ENCODE measurements at regions not wholly inside any gene's neighbourhood (a gene's known extent, or its start where the extent isn't known, plus 50 kb on each side); places are given as distances from the start of the nearest gene placed in this dataset.

DNA sequence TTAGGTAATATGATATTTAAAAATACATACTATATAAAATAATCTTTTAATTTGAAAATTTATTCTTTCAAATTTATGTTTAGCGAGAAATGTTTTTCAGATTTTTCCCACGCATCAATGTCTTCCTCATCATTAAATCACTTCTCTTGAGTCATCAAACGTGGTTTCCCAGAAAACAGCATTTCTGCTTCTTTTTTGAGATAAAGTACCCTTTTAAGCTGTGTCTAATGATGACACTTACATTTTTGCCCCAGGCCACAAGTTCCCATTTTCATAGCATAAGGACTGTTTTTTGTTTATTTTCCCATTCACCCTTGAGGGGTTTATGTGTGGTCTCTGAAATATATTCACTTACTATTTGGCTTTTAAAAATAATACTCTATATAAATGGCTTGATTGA, 139.0 kb upstream of the HS3ST3A1 start:
- no peak for DNase-seq

DNA sequence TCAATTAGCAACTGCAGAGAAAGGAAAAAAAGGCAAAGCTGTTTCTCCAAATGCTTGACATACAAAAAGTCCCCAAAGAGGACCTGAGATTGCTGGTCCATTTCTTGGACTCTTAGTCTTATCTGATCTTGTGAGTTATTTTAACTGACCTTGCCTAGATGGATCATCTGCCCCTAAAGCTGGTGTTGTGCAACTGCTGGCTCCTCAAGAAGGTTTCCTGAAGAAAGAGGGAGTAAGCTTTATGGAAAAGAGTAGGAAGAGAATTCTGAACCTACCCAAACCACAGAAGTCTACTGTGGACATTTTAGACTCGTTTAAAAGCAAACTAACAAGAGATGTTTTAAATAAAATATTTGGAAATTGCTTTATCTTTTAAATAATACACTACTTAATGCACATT, 140.0 kb upstream of the HS3ST3A1 start:
- no peak for DNase-seq

DNA sequence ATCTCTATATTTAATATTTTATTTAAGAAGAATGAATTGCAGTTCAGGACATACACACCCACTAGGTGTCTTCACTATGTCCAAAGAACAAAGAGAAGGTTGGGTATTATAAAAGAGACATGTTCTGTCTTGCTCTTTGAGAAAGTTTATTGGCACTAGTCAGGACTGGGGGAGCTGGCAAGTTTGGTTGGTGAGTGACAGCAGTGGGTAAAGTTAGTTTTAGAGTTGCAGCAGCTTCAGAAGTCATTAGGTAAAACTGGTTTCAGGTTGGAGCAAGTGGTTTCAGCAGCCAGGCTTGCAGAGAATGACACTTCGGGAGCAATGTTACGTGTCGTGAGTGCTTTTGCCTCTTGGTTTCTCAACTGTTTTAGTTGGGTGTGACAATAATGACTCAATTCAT, 142.2 kb upstream of the HS3ST3A1 start:
- DNase-seq: no peak

DNA sequence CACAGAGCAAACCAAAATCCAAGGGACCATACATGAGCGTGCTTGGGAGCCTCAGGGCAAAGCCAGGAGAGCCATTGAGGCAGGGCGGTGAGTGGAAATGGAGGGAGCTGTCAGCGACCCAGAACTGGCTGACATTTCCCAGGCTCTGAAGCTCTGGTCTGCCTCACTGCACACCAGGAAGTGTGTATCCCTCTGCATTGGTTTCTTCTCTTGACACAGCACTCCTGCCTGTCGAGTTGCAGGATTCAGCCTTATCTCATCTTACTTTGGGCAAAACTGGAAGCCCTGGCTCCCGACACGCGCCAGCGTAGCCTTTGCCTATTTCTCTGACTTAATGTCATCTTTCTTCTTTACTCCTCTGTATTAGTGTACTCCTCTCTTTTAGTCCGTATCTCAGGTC, 144.7 kb upstream of the HS3ST3A1 start:
- DNase-seq: no peak

DNA sequence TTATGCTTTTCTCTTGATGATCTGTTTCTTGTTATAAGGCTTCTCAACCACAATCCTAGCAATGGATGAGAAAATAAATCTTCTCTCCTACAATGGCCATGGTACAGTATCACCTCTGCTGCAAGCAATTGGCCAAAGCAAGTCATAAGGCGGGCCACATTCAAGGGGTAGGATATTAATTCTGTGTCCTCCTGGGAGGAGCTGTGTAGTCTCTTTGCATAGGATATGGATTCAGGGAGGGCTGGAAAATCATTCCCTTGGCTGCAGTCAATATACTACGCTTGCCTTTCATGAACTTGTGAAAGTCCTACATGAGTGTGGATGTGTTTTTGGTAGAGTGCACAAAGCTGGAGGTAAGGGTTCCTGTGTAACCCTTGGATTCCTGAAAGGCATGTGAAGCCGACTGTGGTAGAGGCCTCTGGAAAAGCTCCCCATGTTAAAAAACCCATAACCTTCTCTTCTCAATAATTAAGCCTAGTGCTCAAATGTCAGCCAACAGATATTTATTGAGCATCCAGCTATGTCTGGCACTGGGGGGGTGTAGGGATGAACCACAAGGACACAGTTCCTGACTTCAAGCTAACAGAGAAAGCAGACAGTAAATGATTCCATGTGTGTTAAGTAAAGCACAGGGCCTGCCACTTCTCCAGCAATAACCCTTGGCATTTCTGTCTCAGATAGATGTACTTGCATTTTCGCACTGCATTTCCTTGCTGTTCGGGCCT, 147.6 kb upstream of the HS3ST3A1 start:
- DNase-seq: no peak

DNA sequence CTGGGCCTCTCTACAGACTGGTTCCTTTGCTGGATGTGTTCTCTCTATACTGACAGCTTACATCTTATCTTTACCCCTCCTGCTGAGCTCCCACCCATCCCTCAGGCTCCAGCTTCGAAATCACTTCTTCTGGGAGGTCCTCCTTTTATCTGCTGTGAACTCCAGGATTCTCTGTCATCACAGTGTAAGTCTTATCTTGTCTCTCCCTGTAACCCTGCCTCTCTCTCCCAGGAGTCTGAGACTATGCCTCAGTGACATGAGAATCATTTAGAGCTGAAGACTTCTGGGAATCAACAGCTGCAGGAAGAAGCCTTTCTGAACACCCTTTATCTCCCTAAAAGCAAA, 148.1 kb upstream of the HS3ST3A1 start:
- DNase-seq: no peak

DNA sequence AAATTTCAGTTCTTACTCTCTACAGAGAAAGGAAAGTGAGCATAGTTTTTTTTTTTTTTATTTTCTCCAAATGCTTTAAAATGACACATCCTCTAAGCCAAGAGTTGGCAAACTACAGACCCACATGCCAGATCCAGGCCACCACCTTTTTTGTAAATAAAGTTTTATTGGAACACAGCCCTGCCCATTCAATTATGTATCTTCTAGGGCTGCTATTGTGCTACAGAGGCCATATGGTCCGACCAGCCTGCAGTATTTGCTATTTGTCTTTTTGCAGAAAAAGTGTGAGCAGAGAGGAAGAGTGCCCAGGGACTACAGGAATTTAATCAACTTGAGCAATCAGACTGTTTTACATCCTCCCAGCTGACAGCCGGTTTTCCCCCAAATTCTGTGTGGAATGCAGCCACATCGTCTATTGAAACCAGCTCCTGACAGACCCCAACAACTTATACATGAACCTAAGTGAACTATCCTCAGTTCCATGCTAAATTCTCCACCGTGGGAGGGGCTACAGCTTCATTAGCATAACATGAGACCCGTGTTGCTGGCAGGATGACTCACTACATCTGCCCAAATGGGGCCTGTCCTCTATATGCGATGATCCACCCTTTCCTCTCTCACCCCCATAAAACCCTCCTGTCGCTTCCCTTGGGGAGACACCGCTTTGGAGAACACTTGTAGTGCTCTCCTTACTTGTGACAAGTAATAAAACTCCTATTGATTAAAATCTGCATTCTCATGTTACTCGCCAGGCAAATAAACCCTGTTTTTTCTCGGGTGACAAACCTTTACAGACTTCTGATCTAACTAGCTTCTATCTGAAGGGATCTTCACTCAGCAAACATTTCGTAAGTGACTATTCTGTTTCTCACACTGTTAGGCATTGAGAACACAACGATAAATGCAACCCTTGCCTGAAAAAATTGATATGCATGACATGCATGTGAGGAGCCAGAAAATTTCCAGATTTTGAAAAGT, 149.4 kb upstream of the HS3ST3A1 start:
- no peak for DNase-seq

DNA sequence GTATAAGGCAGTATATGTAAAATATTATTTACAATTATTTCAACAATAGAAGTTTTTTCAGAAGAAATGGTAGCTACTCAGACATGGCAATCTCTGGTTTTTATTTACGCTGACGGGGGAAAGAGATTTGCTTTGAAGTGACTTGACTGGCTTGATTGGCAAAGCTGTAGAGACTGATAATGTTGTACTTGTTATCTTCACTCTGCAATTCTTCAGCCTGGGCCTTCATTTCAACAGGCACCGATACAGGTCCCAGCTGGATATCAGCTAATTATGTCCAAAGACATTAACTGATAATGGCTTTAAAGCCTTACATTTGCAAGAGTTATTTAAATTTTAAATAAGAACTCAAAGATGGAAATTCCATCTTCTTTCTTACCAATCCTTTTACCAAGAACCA, 151.4 kb upstream of the HS3ST3A1 start:
- no peak for DNase-seq

DNA sequence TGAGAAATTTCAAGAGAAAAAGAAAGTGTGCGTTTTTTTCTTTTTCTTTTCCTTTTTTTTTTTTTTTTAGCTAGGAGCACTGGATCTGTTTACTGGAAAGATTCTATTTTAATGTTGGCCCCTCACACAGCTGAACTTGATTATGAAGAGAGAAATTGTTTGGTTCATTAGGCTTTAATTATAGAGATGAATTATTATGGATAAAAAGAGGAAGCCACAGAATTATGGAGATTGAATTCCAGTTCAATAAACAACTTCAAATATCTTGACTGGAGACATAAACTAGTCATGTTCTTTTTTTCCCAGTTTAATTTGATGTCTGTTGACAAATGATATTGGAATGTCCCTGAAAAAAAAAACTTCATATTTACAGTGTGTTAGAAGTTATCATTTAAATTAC, 152.0 kb upstream of the HS3ST3A1 start:
- DNase-seq: no peak

DNA sequence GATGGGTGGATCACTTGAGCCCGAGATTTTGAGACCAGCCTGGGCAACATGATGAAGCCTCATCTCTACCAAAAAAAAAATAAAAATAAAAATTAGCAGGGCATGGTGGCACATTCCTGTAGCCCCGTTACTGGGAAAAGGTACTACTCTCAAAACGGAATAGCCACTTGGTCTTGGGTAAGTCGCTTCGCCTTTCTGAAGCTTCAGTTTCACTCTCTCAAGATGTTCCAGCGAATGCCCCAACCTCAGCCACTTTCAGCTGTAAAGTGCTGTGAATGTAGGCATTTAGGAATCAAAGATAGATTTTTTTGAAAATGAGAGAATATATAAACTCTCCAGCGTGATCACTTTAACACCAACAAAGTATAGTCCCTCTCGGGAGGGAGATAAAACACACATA, 154.1 kb upstream of the HS3ST3A1 start:
- no peak for DNase-seq

DNA sequence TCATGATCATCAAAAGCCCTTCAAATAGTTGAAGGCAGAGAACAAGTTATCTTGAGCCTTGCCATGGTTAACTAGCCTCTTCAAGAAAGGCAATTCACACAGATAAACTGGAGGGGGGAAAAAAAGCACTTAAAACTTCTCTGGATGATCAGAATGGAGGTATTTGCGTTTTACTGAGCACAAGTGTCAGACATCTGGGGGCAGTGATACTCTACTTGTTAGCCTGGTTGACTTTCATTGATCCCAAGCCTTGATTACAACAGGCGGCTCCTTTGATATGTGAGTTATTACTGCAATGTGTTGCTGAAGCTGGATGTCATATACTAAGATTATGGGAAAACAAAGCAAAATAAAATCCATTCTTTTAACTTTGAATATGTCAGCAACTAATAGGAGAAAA, 155.0 kb upstream of the HS3ST3A1 start:
- no peak for DNase-seq

DNA sequence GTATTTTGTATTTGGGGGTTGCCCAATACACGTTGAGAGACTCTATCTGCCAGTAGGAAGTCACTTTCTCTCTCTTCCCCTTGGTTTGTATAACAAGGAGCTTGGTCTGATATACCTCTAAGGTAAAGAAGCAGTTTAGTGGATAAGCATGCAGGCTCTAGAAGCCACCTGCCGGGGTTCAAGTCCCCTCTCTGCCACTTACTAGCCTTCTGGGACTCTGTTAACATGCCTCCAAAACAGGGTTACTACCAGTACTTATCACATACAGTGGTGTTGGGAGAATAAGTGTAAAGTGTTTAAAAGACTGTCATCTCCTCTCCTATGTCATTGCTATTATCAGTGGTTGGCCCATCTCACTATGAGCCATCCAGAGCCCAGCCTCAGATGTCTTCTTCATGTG, 156.1 kb upstream of the HS3ST3A1 start:
- DNase-seq: no peak

DNA sequence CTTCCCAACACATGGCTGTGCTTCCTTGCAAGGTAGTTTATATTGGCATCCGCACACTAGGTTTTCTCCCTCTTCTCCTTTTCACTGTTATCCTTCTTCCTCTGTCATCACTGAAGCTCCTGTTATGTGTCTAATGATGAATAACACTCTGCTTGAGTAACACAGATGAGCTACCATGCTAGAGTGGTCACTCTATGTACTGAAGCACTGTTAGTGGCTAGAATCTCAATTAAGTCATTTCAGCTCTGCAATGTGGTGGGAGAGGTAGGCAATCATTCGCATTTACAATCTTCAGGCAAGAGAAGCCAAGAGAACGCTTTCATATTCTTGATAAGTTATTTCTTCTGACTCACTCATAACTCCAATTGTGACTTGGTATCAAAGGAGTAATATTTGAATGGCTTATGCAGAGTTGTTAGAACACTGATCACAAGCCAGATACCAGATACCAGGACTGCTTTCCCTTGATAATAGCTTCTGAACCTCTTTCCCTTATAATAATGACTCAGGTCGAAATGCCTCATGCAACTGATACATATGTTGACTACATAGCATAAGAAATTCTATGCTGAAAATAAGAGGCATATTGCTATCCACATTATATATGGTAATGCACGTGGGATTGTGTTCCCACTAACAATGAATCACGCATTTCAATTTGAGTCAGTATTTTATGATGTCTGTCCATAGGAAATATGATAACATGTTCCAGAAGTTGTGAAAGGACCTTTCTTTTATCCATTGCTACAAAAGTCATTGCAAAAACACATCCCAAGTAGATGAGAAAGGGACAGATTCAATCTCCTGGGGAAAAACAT, 158.0 kb upstream of the HS3ST3A1 start:
- DNase-seq: no peak

DNA sequence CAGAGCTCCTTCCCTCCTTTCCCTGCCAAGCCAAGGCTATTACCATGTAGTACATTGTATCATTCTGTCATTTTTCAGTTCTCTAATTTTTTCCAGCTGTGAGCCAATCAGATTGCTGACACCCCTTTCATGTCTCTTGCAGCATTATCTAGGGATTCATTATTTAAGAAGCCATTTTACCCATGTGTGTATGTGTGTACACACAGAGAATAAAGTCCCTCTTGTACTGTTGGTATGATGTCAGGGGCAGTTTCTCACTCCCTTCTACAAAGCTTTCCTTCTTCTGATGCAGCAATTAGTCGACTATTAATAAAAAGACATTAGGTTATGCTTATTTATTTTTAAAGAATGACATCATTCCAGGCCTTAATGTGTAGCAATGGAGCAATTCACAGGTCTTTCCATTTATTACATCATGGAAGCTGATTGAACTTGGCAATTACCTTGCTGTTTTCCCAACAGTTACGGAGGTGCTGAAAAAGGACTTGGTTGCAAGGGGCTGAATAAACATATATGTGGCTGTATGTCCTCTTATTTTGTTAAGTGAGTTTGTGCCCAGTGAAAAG, 159.4 kb upstream of the HS3ST3A1 start:
- no peak for DNase-seq

DNA sequence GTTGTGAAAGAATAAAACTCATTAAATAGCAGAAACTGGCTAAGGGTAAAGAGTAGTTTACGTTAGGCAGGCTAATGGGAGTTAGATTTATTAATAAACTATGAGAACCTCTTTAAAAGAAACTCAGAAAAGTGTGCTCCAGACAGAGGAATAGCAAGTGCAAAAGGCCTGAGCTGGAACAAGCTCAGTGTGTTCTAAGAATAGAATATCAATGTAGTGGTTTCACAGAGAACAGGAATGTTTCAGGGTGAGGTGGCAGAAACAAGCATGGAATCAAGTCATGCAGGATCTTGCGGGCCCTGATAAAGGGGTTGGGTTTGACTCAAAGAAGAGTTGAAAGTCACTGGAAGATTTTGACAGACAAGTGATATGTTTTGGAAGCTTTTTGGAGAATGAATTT, 164.0 kb upstream of the HS3ST3A1 start:
- no peak for DNase-seq

DNA sequence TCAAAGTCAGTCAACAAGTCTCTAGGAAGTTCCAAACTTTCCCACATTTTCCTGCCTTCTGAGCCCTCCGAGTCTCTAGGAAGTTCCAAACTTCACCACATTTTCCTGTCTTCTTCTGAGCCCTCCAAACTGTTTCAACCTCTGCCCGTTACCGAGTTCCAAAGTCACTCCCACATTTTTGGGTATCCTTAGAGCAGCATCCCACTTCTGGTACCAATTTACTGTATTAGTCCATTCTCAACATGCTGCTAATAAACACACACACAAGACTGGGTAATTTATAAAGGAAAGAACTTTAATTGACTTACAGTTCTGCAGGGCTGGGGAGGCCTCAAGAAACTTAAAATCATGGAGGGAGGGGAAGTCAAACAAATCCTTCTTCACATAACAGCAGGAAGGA, 169.0 kb upstream of the HS3ST3A1 start:
- DNase-seq: no peak

DNA sequence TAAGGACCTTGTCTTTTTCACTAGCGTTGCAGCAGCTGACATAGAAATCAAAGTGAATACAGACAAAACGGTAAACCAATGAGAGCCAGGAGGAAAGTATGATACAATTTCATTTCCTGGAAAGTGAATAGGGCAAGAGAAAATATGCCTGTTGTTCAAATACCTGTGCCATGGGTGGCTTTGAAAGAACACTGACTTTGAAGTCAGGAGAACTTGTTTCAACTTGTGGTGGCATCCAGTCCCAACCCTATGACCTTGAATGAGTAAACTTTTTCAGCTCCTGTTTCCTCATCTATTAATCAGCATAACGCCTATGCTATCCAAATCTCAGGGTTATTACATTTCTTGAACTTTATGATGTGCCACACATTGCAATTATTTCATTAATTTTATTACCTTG, 173.7 kb upstream of the HS3ST3A1 start:
- no peak for DNase-seq

DNA sequence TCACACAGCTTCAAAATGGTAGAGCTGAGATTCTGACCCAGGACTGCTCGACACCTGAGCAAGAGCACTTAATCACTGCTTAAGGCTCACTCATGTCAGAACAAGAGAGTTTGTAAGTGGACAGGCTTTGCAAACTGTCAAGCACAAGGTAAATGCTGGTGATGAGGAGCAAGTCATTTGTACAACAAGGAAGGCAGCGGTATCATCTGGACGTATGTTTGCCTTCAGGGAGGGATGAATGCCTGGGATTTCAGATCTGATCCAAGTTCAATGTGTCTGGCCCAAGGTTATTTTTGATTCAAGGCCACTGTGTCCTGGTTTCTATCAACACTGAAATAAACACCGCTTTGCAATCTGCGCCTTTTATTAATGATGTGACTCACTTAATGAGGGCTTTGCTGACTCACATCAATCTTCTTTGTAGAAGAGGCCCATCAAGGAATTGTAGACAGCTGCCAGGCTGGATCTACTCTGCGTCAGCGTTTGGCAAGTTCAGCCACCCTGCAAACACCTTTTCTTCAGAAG, 174.4 kb upstream of the HS3ST3A1 start:
- DNase-seq: no peak

DNA sequence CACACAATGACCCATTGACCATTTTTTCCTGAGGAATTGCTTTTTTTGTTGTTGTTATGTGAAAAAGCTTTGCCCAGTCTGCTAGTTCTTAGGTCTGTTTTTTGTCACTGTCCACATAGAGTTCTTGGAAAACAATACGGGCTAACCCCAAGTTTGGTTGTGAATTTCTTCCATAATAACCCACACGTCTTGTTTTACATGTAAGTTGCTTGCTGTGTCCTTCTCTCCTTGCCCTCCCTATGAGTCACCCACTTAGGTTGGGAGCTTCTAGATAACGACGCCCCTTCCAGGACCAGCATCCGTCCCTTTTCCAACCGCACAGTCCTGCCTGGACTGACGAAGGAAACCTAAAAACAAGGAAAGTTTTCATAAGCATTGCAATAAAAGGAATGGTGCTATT, 175.3 kb upstream of the HS3ST3A1 start:
- no peak for DNase-seq

DNA sequence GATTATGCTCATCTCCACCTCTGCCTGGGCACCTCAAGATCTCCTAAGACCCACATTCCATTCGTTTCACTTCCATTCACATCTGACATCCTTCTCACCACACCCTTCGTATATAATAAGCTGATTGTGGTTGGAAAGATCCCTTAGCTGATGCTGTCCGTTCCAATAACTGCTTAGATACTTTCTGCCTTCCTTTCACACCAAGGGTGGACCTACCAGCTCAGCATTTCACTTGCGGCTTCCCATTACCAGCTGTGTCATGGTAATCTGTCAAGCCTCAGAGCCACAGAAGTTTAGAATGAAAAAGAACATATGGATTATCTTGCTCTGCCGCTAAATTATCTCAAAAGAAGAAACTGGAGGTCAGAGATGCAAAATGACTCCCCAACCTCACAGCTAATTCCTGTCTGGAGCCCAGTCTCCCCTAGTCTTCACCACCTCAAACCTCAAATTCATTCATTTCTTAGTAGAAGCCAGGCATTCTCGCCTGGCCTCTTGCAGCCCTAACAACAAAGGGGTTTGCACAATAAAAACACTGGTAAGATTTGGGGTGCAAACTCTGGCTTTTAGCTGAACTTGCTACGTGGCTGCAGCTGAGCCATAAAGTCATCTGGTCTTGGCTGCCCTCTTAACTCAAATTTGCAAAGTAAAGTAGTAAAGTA, 182.8 kb upstream of the HS3ST3A1 start:
- peak in 1 of 2 donors; percentile 42 for DNase-seq

DNA sequence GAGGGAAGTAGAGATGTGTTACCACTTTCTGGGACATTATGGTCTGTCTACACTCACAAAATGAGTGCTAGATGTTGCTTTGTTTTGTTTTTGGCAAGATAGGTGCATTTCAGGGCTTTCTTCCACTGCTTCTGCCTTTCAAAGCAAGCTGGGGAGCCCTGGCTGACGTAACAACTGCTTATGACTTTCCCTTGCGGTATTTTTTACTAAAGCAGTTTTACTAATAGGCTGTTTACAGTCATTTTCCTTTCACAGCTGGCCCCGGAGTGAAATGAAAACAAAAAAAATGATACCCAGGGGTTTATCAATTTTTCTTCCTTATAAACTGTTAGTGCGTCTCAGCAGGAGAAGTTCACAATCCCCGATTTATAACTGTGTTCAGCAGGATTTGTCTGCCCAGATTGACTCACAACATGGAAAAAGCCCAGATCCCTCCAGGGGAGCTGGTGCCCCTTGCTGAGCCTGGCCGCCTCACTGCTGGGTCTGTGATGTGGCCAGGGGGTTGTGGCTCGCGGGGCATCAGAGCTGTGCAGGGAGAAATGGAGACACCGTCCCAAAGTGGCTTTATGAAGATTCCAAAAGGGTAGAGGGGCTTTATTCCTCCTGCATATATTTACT, 184.4 kb upstream of the HS3ST3A1 start:
- DNase-seq: peak in 1 of 2 donors; percentile 61

Data from right lung (tissue), 2 donors.